ENCODE measurements at regions not wholly inside any gene's neighbourhood (a gene's known extent, or its start where the extent isn't known, plus 50 kb on each side); places are given as distances from the start of the nearest gene placed in this dataset.

- no peak for DNase-seq (ENCODE audit: low read depth)
- H3K4me3 ChIP-seq (ENCODE audit: low read depth, low read length), result no peak overlapping the region
- in situ Hi-C loops (cut with HindIII; ENCODE audit: low sequenced_read_pairs), result no loop called here
- no peak for TF ChIP-seq CTCF (IDR thresholded peaks at IDR 0.05; ENCODE audit: low read depth, low read length, missing control alignments)
Measured at GRCh38 chr11:116130122-116130521, 625.9 kb upstream of the CADM1 start.

- no peak for TF ChIP-seq CTCF (IDR thresholded peaks at IDR 0.05; ENCODE audit: low read depth, low read length, missing control alignments)
- no peak overlapping the region for H3K4me3 ChIP-seq (ENCODE audit: low read depth, low read length)
- DNase-seq (ENCODE audit: low read depth), result no peak
- in situ Hi-C loops (cut with HindIII; ENCODE audit: low sequenced_read_pairs), result no loop called here
Measured at GRCh38 chr11:116129456-116129855, 625.2 kb upstream of the CADM1 start.

- no peak overlapping the region for H3K4me3 ChIP-seq (ENCODE audit: low read depth, low read length)
- DNase-seq (ENCODE audit: low read depth), result no peak
- no peak for TF ChIP-seq CTCF (IDR thresholded peaks at IDR 0.05; ENCODE audit: low read depth, low read length, missing control alignments)
- in situ Hi-C loops (cut with HindIII; ENCODE audit: low sequenced_read_pairs), result no loop called here
Measured at GRCh38 chr11:116126562-116126961, 622.3 kb upstream of the CADM1 start.

- in situ Hi-C loops (cut with HindIII; ENCODE audit: low sequenced_read_pairs), result no loop called here
- no peak overlapping the region for H3K4me3 ChIP-seq (ENCODE audit: low read depth, low read length)
- DNase-seq (ENCODE audit: low read depth), result no peak
- no peak for TF ChIP-seq CTCF (IDR thresholded peaks at IDR 0.05; ENCODE audit: low read depth, low read length, missing control alignments)
Measured at GRCh38 chr11:116124922-116125714, 620.9 kb upstream of the CADM1 start.

GRCh38 chr11:116123739-116124138 lies 619.5 kb upstream of the CADM1 start:
- TF ChIP-seq CTCF (IDR thresholded peaks at IDR 0.05; ENCODE audit: low read depth, low read length, missing control alignments), result no peak
- in situ Hi-C loops (cut with HindIII; ENCODE audit: low sequenced_read_pairs), result no loop called here
- no peak overlapping the region for H3K4me3 ChIP-seq (ENCODE audit: low read depth, low read length)
- no peak for DNase-seq (ENCODE audit: low read depth)

GRCh38 chr11:116122697-116123472 lies 618.7 kb upstream of the CADM1 start:
- in situ Hi-C loops (cut with HindIII; ENCODE audit: low sequenced_read_pairs), result no loop called here
- no peak for DNase-seq (ENCODE audit: low read depth)
- no peak for TF ChIP-seq CTCF (IDR thresholded peaks at IDR 0.05; ENCODE audit: low read depth, low read length, missing control alignments)
- no peak overlapping the region for H3K4me3 ChIP-seq (ENCODE audit: low read depth, low read length)
